MM.1S (cell line): ENCODE measurements at regions not wholly inside any gene's neighbourhood (a gene's known extent, or its start where the extent isn't known, plus 50 kb on each side); places are given as distances from the start of the nearest gene placed in this dataset.

Experiments used
- DNase-seq: peaks from one replicate; pipeline ENCODE4 v3.0.0-alpha.2; 2015
- H2AFZ ChIP-seq: fragments of 300-600 bp; sonication (generic); 2 replicates; pipeline ENCODE4 v1.6.0; 2016; ENCODE audit warnings: antibody characterized with exemption, low read length
- H3F3A ChIP-seq: fragments of 300-600 bp; sonication (generic); 2 replicates; pipeline ENCODE4 v1.6.1; 2016; ENCODE audit warnings: mild to moderate bottlenecking, antibody characterized with exemption, low read length, moderate library complexity, mixed read lengths; ENCODE audit not compliant: insufficient read depth
- H3K27ac ChIP-seq: fragments of 300-600 bp; sonication (generic); 2 replicates; pipeline ENCODE4 v1.5.1; 2016; ENCODE audit warnings: mild to moderate bottlenecking, low read length
- H3K27me3 ChIP-seq: fragments of 300-600 bp; sonication (generic); replicated peaks from 2 replicates; pipeline ENCODE4 v1.6.0; 2016; ENCODE audit warnings: low read length; ENCODE audit not compliant: insufficient read depth
- H3K36me3 ChIP-seq: fragments of 300-600 bp; sonication (generic); replicated peaks from 2 replicates; pipeline ENCODE4 v1.6.1; 2016; ENCODE audit warnings: mild to moderate bottlenecking, low read length, mixed read lengths; ENCODE audit not compliant: insufficient read depth
- H3K4me1 ChIP-seq: fragments of 300-600 bp; sonication (generic); 2 replicates; pipeline ENCODE4 v1.6.1; 2016; ENCODE audit warnings: low read length, mixed read lengths
- H3K4me2 ChIP-seq: fragments of 300-600 bp; sonication (generic); 2 replicates; pipeline ENCODE4 v1.6.0; 2016; ENCODE audit warnings: low read depth, low read length
- H3K4me3 ChIP-seq: fragments of 300-600 bp; sonication (generic); 2 replicates; pipeline ENCODE4 v1.5.1; 2016; ENCODE audit warnings: low read length, mixed read lengths
- H3K79me2 ChIP-seq: fragments of 300-600 bp; sonication (generic); 2 replicates; pipeline ENCODE4 v1.6.1; 2016; ENCODE audit warnings: mixed run types, low read length, mixed read lengths
- H3K9ac ChIP-seq: fragments of 300-600 bp; sonication (generic); 2 replicates; pipeline ENCODE4 v1.6.1; 2016; ENCODE audit warnings: low read length, mixed read lengths
- H3K9me2 ChIP-seq: fragments of 300-600 bp; sonication (generic); replicated peaks from 2 replicates; pipeline ENCODE4 v1.6.1; 2016; ENCODE audit warnings: mild to moderate bottlenecking, low read length, mixed read lengths; ENCODE audit not compliant: insufficient read depth
- H3K9me3 ChIP-seq: fragments of 300-600 bp; sonication (generic); replicated peaks from 2 replicates; pipeline ENCODE4 v1.6.1; 2016; ENCODE audit warnings: mild to moderate bottlenecking, low read length, mixed read lengths; ENCODE audit not compliant: insufficient read depth
- H4K20me1 ChIP-seq: fragments of 300-600 bp; sonication (generic); 2 replicates; pipeline ENCODE4 v1.6.1; 2016; ENCODE audit warnings: mild to moderate bottlenecking, low read length, moderate library complexity, mixed read lengths; ENCODE audit not compliant: insufficient read depth
- CTCF ChIP-seq: fragments of 300-600 bp; sonication (generic); IDR thresholded peaks from 2 replicates; pipeline ENCODE4 v1.5.1; 2016; ENCODE audit warnings: antibody characterized with exemption, low read length, mixed read lengths
- EZH2 ChIP-seq: fragments of 300-600 bp; sonication (generic); optimal IDR thresholded peaks from 2 replicates; pipeline ENCODE3; 2017; ENCODE audit warnings: low read depth, mild to moderate bottlenecking, antibody characterized with exemption, low read length, mixed read lengths
- EZH2phosphoT487 ChIP-seq: fragments of 300-600 bp; sonication (generic); IDR thresholded peaks from 2 replicates; pipeline ENCODE4 v1.6.1; 2018; ENCODE audit warnings: antibody characterized with exemption, low read length

DNA sequence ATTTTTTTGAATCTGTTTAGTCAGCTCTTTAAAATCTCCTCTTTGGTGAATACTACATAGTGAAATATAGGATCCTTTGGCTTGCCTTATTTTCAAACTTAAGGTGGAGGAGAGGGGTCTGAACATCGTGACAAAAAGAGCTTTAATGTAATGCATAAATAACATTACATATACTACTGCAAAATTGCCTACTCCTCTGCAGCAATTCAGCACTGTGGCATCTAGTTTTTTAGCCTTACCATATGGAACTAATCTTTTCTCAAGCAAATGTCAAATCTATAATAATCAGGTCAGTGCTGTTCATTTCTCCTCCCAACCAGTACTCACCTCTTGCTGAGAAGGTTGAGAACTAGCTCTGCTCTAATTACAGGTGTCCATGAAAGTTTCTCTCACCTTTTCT lies 394.0 kb upstream of the CDIN1 start:
- H3K9me3 ChIP-seq: no peaks in the 10 kb centered on the region
- no peaks in the 10 kb centered on the region for H3F3A ChIP-seq
- H3K27ac ChIP-seq: no peak overlapping the region
- H3K4me1 ChIP-seq: 0 out of 2 replicates have a peak, but pooled peaks cover 6% of the 10 kb centered on the region
- peak overlapping the region; percentile 32; the same call in 1 of the 2 replicates for H3K4me2 ChIP-seq
- DNase-seq: no peak
- no peak overlapping the region for H3K4me3 ChIP-seq
- H3K79me2 ChIP-seq: no peaks in the 10 kb centered on the region
- H3K27me3 ChIP-seq: no peaks in the 10 kb centered on the region
- no peaks in the 10 kb centered on the region for H3K36me3 ChIP-seq
- no peak overlapping the region for H3K9ac ChIP-seq
- no peak overlapping the region for H2AFZ ChIP-seq
- no peaks in the 10 kb centered on the region for H3K9me2 ChIP-seq
- H4K20me1 ChIP-seq: no peaks in the 10 kb centered on the region
- no peak for TF ChIP-seq CTCF
- TF ChIP-seq EZH2phosphoT487: no peak
- no peak for TF ChIP-seq EZH2

- Histone ChIP-seq H3F3A (no peaks in the 10 kb centered on the region), H3K4me1 (0 out of 2 replicates have a peak, but pooled peaks cover 6% of the 10 kb centered on the region), H4K20me1 (no peaks in the 10 kb centered on the region), H2AFZ (no peak overlapping the region), H3K9me3 (no peaks in the 10 kb centered on the region), H3K36me3 (no peaks in the 10 kb centered on the region), H3K27ac (no peak overlapping the region), H3K27me3 (no peaks in the 10 kb centered on the region), H3K9me2 (no peaks in the 10 kb centered on the region), H3K4me3 (no peak overlapping the region), H3K4me2 (no peak overlapping the region), H3K79me2 (no peaks in the 10 kb centered on the region), H3K9ac (no peak overlapping the region)
- no peak for DNase-seq
- TF ChIP-seq EZH2phosphoT487 (no peak), CTCF (no peak), EZH2 (no peak)
Observed at GRCh38 chr15:36185845-36186244, 393.6 kb upstream of the CDIN1 start.

GRCh38 chr15:36186376-36186775 lies 393.1 kb upstream of the CDIN1 start:
- Histone ChIP-seq H3K9ac (no peak overlapping the region), H3K27me3 (no peaks in the 10 kb centered on the region), H3F3A (no peaks in the 10 kb centered on the region), H2AFZ (no peak overlapping the region), H3K79me2 (no peaks in the 10 kb centered on the region), H4K20me1 (no peaks in the 10 kb centered on the region), H3K36me3 (no peaks in the 10 kb centered on the region), H3K4me2 (no peak overlapping the region), H3K4me1 (0 out of 2 replicates have a peak, but pooled peaks cover 6% of the 10 kb centered on the region), H3K9me2 (no peaks in the 10 kb centered on the region), H3K4me3 (no peak overlapping the region), H3K9me3 (no peaks in the 10 kb centered on the region), H3K27ac (no peak overlapping the region)
- TF ChIP-seq CTCF (no peak), EZH2 (no peak), EZH2phosphoT487 (no peak)
- no peak for DNase-seq
